ENCODE measurements at regions not wholly inside any gene's neighbourhood (a gene's known extent, or its start where the extent isn't known, plus 50 kb on each side); places are given as distances from the start of the nearest gene placed in this dataset.

DNA sequence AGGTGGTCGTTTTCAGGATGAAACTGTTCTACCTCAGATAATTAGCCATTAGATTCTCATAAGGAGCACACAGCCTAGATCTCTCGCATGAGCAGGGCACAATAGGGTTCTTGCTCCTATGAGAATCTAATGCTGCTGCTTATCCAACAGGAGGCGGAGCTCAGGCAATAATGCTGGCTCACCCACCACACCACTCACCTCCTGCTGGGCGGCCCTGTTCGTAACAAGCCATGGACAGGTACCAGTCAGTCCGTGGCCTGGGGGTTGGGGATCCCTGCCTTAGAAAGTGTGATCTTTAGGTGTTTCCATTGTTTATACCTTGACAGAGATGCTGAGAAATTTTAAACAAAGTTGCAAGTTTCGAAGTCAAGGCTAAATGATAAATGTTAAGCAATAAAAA is 344.6 kb upstream of the HTR2A start:
- TF ChIP-seq, protein P1, sequence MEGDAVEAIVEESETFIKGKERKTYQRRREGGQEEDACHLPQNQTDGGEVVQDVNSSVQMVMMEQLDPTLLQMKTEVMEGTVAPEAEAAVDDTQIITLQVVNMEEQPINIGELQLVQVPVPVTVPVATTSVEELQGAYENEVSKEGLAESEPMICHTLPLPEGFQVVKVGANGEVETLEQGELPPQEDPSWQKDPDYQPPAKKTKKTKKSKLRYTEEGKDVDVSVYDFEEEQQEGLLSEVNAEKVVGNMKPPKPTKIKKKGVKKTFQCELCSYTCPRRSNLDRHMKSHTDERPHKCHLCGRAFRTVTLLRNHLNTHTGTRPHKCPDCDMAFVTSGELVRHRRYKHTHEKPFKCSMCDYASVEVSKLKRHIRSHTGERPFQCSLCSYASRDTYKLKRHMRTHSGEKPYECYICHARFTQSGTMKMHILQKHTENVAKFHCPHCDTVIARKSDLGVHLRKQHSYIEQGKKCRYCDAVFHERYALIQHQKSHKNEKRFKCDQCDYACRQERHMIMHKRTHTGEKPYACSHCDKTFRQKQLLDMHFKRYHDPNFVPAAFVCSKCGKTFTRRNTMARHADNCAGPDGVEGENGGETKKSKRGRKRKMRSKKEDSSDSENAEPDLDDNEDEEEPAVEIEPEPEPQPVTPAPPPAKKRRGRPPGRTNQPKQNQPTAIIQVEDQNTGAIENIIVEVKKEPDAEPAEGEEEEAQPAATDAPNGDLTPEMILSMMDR (IDR thresholded peaks at IDR 0.05): no peak
- no peak for TF ChIP-seq POLR2A (IDR thresholded peaks at IDR 0.05)
